Endodermal cell (in vitro differentiated cells): ENCODE measurements at regions not wholly inside any gene's neighbourhood (a gene's known extent, or its start where the extent isn't known, plus 50 kb on each side); places are given as distances from the start of the nearest gene placed in this dataset.

Experiments
- DNase-seq: peaks from one replicate; pipeline ENCODE4 v3.0.0-alpha.2; 2017
- H3K27ac ChIP-seq: 2 replicates; pipeline ENCODE4 v1.5.1; 2013; ENCODE audit warnings: mild to moderate bottlenecking, low read depth, low read length, moderate library complexity
- H3K27me3 ChIP-seq: 2 replicates; pipeline ENCODE4 v1.6.1; 2013; ENCODE audit warnings: mild to moderate bottlenecking, low read length, moderate library complexity; ENCODE audit not compliant: insufficient read depth, control insufficient read depth, poor library complexity, severe bottlenecking
- H3K36me3 ChIP-seq: 2 replicates; pipeline ENCODE4 v1.7.0; 2013; ENCODE audit warnings: mild to moderate bottlenecking, low read length, moderate library complexity; ENCODE audit not compliant: control insufficient read depth, insufficient read depth
- H3K4me1 ChIP-seq: one replicate; pipeline ENCODE4 v1.7.0; 2013; ENCODE audit warnings: low read length; ENCODE audit not compliant: control insufficient read depth, insufficient read depth
- H3K4me3 ChIP-seq: 2 replicates; pipeline ENCODE4 v1.5.1; 2013; ENCODE audit warnings: mild to moderate bottlenecking, low read length, moderate library complexity
- H3K9ac ChIP-seq: 2 replicates; pipeline ENCODE4 v1.6.1; 2013; ENCODE audit warnings: mild to moderate bottlenecking, low read length, moderate library complexity; ENCODE audit not compliant: poor library complexity, severe bottlenecking; ENCODE audit errors: extremely low read depth
- H3K9me3 ChIP-seq: 2 replicates; pipeline ENCODE4 v1.6.1; 2013; ENCODE audit warnings: mild to moderate bottlenecking, low read length, moderate library complexity; ENCODE audit not compliant: control insufficient read depth
- H3K27ac Mint-ChIP-seq: 2 replicates; pipeline ENCODE4 v1.8.0; 2020; ENCODE audit warnings: mixed read lengths
- H3K27me3 Mint-ChIP-seq: 2 replicates; pipeline ENCODE4 v1.8.0; 2021; ENCODE audit warnings: mild to moderate bottlenecking, mixed read lengths; ENCODE audit not compliant: insufficient read depth
- H3K36me3 Mint-ChIP-seq: 2 replicates; pipeline ENCODE4 v1.8.0; 2020; ENCODE audit warnings: low read depth, mixed read lengths
- H3K4me1 Mint-ChIP-seq: 2 replicates; pipeline ENCODE4 v1.8.0; 2020; ENCODE audit warnings: mixed read lengths
- H3K4me3 Mint-ChIP-seq: 2 replicates; pipeline ENCODE4 v1.8.0; 2020; ENCODE audit warnings: mild to moderate bottlenecking, moderate library complexity, mixed read lengths
- H3K9me3 Mint-ChIP-seq: 2 replicates; pipeline ENCODE4 v1.8.0; 2020; ENCODE audit warnings: mild to moderate bottlenecking, mixed read lengths
- CTCF ChIP-seq: fragments of 200-600 bp; sonication (generic); conservative IDR thresholded peaks from 2 replicates; pipeline ENCODE4 v1.5.0; 2021; ENCODE audit warnings: antibody characterized with exemption, mild to moderate bottlenecking
- WGBS, 2 experiments: methylation state at CpG; one replicate each; pipeline versions ENCODE4 v1.1.5 to v1.1.7; 2013; ENCODE audit warnings: missing lambda C conversion rate in 2 of 2, mixed read lengths in 1 of 2; ENCODE audit not compliant: insufficient coverage in 1 of 2, insufficient read length in 1 of 2; 5-methylcytosine and 5-hydroxymethylcytosine counted together

- no peak overlapping the region for H3K4me3 Mint-ChIP-seq
- WGBS, 2 experiments, result 83 to 86% methylated on average over 1 to 2 of the region's 2 CpGs
- no peaks in the 10 kb centered on the region for H3K27me3 ChIP-seq
- no peaks in the 10 kb centered on the region for H3K9me3 Mint-ChIP-seq
- TF ChIP-seq CTCF, result no peak
- peaks cover 3% of the 10 kb centered on the region for H3K4me1 Mint-ChIP-seq
- no peaks in the 10 kb centered on the region for H3K36me3 ChIP-seq
- no peaks in the 10 kb centered on the region for H3K36me3 Mint-ChIP-seq
- H3K4me1 ChIP-seq, result no peaks in the 10 kb centered on the region
- no peak overlapping the region for H3K9ac ChIP-seq
- H3K27ac ChIP-seq, result no peak overlapping the region
- DNase-seq, result no peak
- no peak overlapping the region for H3K4me3 ChIP-seq
- peaks cover 6% of the 10 kb centered on the region for H3K27me3 Mint-ChIP-seq
- H3K27ac Mint-ChIP-seq, result no peak overlapping the region
- no peaks in the 10 kb centered on the region for H3K9me3 ChIP-seq
Observed at GRCh38 chr12:128114485-128114884, 152.5 kb upstream of the TMEM132C start.

GRCh38 chr12:128116537-128116936 lies 150.4 kb upstream of the TMEM132C start:
- no peak overlapping the region for H3K4me3 ChIP-seq
- no peaks in the 10 kb centered on the region for H3K36me3 ChIP-seq
- Mint-ChIP-seq H3K4me3 (no peak overlapping the region), H3K27me3 (peaks cover 6% of the 10 kb centered on the region), H3K4me1 (peaks cover 3% of the 10 kb centered on the region), H3K36me3 (no peaks in the 10 kb centered on the region), H3K27ac (no peak overlapping the region), H3K9me3 (no peaks in the 10 kb centered on the region)
- no peak overlapping the region for H3K27ac ChIP-seq
- peaks cover 14% of the 10 kb centered on the region for H3K27me3 ChIP-seq
- DNase-seq, result no peak
- no peaks in the 10 kb centered on the region for H3K4me1 ChIP-seq
- H3K9me3 ChIP-seq, result peaks cover 4% of the 10 kb centered on the region
- no peak for TF ChIP-seq CTCF
- WGBS, 2 experiments, result 92 to 94% methylated on average over 5 of the region's 5 CpGs
- no peak overlapping the region for H3K9ac ChIP-seq

- DNase-seq, result no peak
- no peak for TF ChIP-seq CTCF
Observed at GRCh38 chr12:128120035-128120434, 146.9 kb upstream of the TMEM132C start.

More at GRCh38 chr12:128120035-128120434, 146.9 kb upstream of the TMEM132C start:
- H3K36me3 Mint-ChIP-seq, result no peaks in the 10 kb centered on the region
- Histone ChIP-seq H3K4me3 (no peak overlapping the region), H3K27me3 (peaks cover 44% of the 10 kb centered on the region), H3K36me3 (no peaks in the 10 kb centered on the region), H3K9me3 (peaks cover 4% of the 10 kb centered on the region), H3K9ac (no peak overlapping the region), H3K27ac (no peak overlapping the region), H3K4me1 (peaks cover 5% of the 10 kb centered on the region)
- peaks cover 25% of the 10 kb centered on the region for H3K4me1 Mint-ChIP-seq
- H3K9me3 Mint-ChIP-seq, result no peaks in the 10 kb centered on the region
- H3K27ac Mint-ChIP-seq, result no peak overlapping the region
- 93% methylated on average over 4 of the region's 4 CpGs for WGBS, 2 experiments
- peaks cover 26% of the 10 kb centered on the region for H3K27me3 Mint-ChIP-seq
- no peak overlapping the region for H3K4me3 Mint-ChIP-seq
